GM19043 (cell line): ENCODE measurements at regions not wholly inside any gene's neighbourhood (a gene's known extent, or its start where the extent isn't known, plus 50 kb on each side); places are given as distances from the start of the nearest gene placed in this dataset.

Experiments
- ATAC-seq: cut with Tn5 transposase; IDR thresholded peaks from one replicate; pipeline ENCODE4 v1.9.1; 2021; ENCODE audit warnings: low read depth; ENCODE audit not compliant: unreplicated experiment

- ATAC-seq: no peak
Measured at GRCh38 chr6:165834613-165835259, 171.7 kb upstream of the PDE10A start.

DNA sequence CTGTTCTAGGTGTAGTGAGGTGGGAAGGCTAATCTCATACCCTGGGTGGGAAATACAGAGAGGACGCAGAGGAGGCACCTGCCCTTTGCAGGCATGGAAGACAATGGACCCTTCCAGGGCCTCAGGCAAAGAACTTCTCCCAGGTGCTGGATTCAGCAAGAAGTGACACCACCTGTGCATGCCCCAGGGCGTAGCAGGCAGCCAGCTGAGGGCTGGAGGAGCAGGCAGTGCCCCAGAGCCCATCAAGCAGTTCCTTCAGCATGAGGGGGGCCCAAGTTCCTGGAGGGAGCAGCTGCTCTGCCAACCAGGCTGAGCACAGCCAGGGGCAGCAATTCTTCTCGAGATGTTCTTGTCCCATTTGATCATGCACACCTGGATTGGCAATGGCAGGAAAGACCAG is 170.3 kb upstream of the PDE10A start:
- no peak for ATAC-seq

DNA sequence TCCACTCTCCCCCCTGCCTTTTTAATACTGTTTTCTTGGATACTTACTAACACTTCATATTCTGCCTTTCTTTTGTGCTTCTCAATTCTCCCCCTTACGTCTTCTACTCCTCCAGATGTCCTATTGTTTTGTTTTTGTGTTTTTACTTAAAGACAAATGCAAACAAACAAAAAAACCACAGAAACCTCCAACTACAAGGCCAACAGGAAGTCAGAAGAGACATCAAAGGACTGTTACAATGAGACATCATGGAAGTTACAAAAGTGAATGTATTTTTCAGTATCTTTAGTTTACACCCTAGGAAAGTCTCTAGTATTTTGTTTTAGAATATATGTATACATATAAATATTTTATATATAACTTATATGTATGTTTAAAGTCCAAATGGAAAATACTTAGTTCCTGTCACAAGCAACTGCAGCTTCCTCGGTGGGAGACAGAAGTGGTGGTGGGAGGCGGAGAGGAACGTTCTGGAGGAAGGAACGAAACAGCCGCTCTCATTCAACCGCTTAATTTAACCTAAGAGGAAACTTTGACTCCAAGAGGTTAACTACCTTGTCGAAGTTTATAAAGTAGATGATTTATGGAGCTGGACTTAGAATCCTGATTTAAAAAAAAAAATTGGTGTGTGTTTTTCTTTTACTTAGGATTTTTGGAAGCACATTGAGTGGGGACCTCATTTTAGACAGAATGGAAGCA is 168.9 kb upstream of the PDE10A start:
- ATAC-seq: peak; percentile 64

GRCh38 chr6:165830761-165831160 is 167.7 kb upstream of the PDE10A start:
- ATAC-seq: no peak

DNA sequence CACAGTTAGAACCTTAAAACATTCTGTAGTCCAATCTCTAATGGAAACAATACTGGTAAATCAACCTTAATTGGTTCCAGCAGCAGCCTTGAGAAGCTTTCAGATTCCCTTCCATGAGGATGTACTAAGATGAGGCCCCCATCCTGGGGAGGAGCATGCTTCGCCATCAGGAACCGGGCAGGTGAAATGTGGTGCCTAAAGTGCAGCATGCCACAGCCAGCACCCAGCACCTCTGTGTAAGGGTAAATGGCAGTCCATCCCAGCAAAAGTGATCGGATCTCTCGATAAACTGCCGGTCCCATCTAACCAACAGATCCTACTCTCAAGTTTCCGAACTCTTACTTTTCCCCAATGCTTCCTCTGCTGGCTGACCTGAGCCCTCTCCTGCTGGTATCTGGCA is 166.3 kb upstream of the PDE10A start:
- no peak for ATAC-seq

GRCh38 chr6:165827190-165827518 is 164.1 kb upstream of the PDE10A start:
- no peak for ATAC-seq

GRCh38 chr6:165826487-165827189 is 163.6 kb upstream of the PDE10A start:
- no peak for ATAC-seq

GRCh38 chr6:165825256-165825815 is 162.3 kb upstream of the PDE10A start:
- no peak for ATAC-seq

GRCh38 chr6:165823609-165824326 is 160.7 kb upstream of the PDE10A start:
- no peak for ATAC-seq

DNA sequence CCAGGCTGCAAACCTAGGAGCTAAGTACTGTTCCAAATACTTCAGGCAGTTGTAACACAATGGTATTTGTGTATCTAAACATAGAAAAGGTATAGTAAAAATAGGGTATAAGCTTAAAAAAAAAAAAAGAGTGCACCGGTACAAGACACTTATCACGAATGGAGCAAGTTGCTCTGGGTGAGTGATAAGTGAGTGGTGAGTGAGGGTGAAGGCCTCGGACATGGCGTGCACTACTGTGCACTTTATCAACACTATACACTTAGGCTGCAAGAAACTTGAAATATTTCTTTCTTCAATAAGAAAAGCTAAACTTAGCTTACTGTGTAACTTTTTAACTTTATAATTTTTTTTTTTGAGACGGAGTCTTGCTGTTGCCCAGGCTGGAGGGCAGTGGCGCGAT is 159.5 kb upstream of the PDE10A start:
- ATAC-seq: no peak

DNA sequence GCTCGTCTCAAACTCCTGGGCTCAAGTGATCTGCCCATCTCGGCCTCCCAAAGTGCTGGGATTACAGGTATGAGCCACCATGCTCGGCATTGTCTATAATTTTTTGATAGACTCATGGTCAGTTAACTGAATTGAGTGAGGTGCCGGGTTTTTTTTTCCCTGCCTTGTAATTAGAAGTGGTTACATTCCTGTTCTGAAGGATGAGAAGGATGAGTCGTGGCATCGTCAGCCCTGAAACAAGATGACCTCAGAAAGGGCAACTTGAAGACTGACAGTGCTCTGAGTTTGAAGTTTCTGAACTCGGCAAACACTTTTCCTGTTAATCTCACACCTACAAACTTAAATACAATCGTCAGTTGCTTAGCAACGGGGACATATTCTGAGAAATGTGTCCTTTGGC is 158.7 kb upstream of the PDE10A start:
- no peak for ATAC-seq

DNA sequence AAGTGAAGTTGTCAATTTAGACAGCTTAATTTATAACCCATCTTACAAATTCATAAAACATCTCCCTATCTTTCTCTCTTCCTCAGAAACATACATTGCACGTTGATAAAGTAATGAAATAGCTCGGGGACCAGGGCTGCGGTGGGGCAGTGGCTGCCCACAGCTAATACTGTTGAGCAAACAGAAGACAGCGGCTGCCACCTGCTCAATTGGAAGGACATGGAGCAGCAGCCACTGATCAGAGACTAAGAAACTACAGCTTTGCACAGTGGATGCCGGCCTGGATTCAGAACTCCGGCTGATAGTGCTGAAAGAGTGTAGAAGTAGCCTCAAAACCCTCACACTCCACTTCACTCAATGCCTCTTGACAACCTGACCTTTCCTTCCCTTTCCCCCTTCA is 157.9 kb upstream of the PDE10A start:
- ATAC-seq: no peak

- ATAC-seq: no peak
Measured at GRCh38 chr6:165820407-165820806, 157.4 kb upstream of the PDE10A start.

DNA sequence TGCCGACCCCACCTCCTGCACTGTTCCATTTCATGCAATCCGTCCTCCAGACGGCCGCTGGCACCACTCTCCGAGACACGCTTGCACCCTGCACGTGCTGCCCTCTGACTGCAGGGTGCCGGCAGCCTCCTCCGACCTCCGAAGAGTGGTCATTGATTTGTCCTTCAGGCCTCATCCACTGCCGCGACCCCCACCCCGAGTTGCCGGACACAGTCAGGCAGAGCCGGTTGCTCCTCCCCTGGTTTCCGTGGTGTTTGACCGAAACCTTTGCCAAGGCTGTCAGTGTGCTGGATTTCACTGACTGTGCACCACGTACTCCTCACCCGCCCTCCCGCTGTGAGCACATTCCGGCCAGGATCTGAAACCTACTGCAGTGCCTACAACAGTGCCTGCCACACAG is 156.4 kb upstream of the PDE10A start:
- ATAC-seq: no peak

DNA sequence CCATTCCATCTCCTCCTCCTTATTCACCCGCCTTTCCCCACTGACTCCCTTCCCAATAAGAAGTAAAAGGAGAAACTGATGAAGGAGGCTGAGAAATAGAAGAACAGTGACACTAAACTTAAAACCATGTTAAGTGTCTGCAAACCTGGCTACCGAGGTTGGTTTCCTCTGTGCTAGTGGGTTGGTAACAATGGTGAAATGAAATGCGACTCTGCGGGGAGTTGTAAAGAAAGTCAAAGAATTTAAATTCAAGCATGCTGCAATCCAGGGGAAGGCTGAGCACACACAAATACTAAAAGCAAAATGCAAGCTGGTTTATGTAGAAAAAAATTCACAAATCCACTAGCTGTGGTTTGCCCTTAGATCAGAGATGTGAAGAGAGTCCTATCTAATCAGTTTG is 155.2 kb upstream of the PDE10A start:
- no peak for ATAC-seq

GRCh38 chr6:165817771-165818170 is 154.7 kb upstream of the PDE10A start:
- no peak for ATAC-seq

DNA sequence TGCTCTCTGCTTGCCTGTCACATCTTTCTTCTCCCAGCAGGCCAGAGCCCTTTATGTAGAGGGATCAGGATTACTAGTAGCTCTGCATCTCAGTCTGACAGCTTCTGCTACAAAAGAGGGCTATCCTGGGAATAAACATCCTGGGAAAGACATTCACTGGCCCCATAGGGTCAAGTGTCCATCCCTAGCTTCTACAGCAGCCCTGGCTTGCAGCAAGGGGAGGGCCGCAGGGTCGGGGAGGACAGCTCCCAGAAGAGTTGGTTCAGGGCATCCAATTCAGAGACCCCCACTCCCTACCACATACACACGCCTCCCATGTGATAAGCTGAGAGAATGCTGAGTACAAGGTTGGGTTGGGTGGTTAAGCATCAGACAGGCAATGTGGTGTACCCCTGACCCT is 154.1 kb upstream of the PDE10A start:
- no peak for ATAC-seq

DNA sequence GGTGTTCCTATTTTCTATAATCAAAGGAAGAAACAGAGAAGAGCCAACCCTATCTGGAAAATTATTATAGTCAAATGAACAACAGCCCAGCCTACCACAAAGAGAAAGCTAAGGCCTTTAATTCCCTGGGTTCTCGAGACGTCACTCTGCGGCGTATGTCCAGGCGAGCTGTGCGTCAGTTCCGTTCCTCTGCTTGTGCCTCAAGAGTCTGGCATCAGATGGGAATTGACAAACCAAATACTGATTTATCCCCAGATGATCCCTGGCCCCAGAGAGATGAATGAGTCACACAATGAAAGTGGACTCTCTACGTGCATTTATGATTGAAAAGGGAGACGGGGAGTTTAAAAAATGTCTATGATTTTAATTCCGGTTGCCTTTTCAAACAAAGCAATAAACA is 151.6 kb upstream of the PDE10A start:
- no peak for ATAC-seq

GRCh38 chr6:165811512-165811911 is 148.5 kb upstream of the PDE10A start:
- no peak for ATAC-seq

DNA sequence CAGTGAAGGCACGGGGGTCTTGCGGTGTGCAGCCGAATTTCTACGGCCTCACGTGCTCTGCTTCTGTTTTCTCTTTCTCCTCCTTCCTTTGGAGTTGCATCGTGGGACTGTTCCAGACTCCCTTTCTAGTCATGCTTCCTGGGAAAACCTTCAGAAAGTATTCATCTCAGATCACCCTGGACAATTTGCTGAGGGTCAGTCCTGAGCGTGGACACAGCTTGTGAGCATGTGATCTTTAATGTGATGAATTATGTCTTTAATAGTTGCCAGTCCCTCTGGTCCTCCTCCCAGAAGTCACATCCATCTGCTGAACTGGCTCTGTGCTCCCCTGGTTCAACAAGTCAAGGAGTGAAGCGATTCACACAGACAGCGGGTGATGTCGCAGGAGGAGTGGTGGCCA is 145.0 kb upstream of the PDE10A start:
- ATAC-seq: no peak
